ENCODE measurements at regions not wholly inside any gene's neighbourhood (a gene's known extent, or its start where the extent isn't known, plus 50 kb on each side); places are given as distances from the start of the nearest gene placed in this dataset.

- DNase-seq: no peak
Measured at GRCh38 chr4:8709729-8710360, 117.3 kb downstream of the CPZ start.

GRCh38 chr4:8709050-8709728 is 116.6 kb downstream of the CPZ start:
- peak; percentile 1 for DNase-seq

GRCh38 chr4:8708401-8709021 is 115.9 kb downstream of the CPZ start:
- DNase-seq: no peak

DNA sequence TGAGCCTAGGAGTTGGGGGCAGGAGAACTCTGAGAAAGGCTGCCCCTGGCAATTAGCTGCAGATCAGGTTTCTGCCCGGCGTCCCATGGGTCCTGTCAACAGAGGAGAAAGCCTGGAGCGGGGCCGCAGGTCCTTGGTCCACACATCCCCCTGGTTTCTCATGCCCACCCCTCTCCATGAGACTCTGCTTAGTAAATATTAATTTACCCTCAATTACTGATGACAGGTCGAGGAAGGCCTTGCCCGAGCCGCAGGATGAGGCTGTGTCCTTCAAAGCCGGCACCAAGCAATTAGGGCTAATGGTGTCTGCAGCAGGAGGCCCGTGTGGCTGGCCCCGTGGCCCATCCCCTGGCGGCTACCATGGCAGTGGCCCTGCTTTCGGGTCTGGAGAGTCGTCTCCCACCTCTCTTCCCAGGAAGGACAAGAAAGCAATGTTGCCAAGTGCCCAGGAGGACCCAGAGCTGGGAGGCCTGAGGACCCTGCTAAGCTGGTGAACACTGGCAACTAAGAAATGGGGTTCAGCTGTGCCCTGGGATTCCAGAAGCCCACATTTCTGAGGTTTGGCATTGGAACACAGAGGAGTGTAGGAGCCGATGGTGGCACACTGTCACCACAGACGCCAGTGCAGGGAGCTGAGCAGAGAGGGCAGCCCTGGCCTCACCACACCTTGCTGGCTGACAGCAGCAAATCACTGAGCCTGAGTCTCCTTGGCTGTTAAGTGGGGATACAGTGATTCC is 114.6 kb downstream of the CPZ start:
- DNase-seq: no peak

- no peak for DNase-seq
Measured at GRCh38 chr4:8706216-8707044, 113.9 kb downstream of the CPZ start.

DNA sequence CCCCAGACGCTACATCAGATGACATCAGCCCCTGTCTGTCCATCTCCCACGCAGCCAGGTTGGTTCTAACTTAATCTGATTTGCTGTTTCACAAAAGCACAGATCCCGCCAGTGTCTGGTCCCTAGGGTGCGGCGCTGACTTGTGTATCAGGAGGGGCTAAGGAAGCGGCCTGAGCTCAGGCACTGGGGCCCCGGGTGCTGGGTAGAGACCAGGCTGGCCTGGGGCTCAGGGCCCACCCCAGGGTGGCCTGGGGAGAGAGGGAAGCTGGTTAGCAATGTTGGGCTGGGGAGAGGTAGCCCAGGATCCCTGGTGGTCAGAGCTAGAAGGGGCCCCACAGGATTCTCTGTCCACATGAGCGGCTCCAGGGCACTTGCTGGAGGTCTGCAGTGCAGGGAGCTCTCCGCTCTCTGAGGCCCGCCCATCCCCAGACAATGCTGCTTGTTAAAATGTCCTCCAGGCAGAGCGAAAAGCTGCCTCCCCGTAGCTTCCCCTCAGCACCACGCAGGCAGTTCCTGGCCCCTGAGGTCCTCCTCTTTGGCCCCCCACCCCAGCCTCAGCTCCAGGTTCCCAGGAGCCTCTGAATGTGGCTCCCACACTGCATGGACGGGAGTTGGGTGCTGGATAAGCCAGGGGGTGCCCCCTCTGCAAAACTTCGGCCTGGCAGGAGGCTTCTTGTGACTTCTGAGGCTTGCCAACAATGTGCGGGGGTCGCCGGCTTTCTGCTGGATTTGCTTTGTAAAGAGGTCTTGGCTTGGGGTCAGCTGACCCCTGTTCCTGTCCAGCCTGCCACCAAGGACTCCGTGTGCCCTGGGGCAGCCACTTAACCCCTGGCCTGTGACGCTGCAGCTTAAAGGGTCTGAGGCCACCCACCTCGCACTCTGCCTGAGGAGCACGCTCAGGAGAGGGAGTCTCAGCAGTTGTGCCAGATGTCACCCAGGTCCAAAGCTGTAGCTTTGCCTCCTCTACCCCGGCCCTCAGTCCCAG is 112.9 kb downstream of the CPZ start:
- no peak for DNase-seq

DNA sequence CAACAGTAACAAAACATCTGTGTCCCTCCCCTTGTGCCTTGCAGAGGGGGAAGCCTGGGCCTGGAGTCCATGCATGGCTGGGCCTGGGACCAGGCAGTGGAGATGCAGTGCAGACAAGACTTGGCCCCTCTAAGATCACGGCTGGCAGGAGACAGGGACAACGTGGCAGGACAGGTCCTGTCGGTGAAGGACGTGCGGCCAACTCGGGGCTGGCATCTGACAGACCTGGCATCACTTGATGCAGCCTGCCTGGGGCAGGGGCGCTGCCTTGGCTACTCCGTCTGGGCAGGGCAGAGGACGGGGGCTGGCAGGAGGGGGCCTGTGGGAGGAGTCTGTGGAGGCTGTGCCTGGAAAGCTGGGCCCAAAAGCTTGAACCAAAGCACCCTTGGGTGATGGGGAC is 112.1 kb downstream of the CPZ start:
- DNase-seq: no peak

DNA sequence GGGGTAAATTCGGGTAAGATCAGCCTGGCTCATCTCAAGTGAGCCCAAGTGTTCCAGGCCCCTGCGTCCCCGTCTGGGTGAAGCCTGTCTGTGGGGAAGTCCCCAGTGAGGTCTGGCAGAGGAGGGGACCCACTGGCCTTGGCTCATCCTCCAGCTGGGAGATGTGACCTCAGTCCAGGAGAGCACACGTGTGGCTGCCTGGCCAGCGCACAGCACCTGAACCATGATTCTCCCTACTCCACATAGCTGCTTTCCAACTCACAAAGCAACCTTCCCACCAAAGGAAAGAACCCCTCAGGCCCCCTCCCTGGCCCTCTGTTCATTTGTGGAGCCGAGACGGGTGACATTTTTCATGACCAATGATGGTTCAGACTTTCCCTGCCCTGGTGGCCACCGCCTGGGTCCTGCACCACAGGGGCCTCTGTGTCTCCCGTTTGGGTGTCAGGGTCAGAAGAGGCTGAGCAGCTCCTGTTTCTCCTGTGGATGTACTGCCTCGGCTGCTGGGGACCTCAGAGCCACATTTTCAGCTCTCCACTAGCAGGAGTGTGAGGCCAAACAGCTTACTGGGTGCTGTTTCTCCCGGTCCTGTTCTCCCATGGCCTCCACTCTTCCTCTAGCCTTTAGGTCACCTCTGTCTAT is 111.4 kb downstream of the CPZ start:
- no peak for DNase-seq

DNA sequence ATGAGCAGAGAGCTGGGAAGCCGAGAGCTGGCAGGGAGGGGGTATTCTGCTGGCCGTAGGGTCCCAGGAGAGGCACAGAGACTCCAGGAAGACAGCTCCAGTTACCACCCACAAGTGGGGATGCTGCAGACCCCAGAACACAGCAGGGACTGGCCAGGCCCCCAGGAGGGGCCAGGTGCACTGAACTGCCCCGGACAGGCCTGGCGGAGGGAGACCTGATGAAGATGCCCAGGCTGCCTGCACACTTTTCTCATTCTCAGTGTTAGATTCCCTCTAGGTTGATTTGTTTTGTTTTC is 110.8 kb downstream of the CPZ start:
- no peak for DNase-seq

DNA sequence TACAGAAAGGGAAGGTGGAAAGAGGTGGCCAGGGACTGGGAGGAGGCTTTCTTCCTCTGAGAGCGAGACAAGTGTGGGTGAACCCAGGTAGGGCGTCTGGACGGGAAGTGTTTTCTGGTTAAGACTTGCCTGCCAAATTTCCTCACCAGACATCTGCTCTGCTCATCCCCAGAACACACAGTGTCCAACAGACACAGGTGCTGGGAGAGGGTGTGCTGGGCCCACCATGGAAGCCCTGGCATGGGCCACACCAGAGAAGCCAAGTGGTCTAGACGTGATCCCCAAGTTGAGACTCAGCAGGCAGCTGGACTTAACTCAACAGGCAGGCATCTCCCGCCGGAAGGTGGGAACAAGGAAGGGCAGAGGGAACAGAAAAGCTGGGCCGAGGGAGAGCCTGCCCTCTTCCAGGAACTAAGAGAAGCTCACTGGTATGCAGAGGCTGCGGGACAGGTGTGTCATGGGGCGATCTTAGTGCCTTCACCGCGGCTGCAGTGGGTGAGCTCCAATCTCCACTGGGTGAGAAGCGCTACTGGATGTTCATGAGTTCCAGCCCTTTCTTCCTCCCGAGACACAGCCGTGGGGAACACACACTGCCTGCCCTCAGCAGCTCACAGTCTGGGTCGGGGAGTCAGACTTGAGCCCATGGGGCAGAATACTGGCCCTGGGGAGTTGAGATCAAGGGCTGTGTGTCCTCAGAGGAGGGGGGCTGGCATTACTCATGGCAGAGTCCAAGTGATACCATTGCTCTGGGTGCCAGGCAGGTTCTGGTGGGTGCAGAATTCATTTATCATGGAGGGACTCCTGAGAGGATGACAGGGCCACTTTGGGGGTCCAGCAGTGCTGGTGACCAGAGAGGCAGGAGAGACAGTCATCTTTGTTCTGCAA is 110.2 kb downstream of the CPZ start:
- DNase-seq: no peak

- no peak for DNase-seq
Measured at GRCh38 chr4:8702020-8702495, 109.5 kb downstream of the CPZ start.

- DNase-seq: no peak
Measured at GRCh38 chr4:8701126-8702019, 108.8 kb downstream of the CPZ start.

- DNase-seq: no peak
Measured at GRCh38 chr4:8700531-8700930, 108.0 kb downstream of the CPZ start.

DNA sequence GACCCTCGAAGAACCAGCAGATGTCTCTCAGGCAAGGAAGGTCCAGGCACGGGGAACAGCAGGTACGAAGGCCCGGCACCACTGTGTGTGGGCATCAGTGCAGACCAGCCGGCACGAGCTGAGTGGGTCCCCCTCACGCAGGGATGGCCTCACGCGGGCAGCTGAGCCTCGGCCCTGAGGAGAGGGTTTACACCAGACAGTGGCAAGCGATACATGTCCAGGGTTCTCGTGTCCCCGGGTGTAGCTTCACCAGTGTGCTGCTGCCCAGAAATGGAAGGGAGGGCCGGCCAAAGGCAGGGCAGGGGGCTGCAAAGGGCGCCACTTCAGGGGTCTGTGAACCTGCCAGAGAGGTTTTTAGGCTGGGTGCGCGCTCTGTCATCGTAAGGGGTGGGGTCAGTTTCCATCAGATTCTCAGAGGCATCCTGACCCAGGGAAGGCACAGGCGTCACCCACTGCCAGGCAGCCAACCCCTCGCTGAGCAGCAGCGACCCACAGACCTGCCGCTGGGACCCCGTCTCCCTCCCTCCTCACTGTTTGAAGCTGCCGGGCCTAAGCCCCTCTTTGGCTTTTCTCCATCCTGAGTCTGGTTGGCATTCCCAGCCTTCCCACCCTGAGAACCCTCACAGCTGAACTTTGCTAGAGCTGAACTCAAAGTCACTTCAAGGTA is 107.0 kb downstream of the CPZ start:
- DNase-seq: no peak

GRCh38 chr4:8699063-8699385 is 106.5 kb downstream of the CPZ start:
- no peak for DNase-seq

- DNase-seq: no peak
Measured at GRCh38 chr4:8698341-8699062, 105.9 kb downstream of the CPZ start.

GRCh38 chr4:8697826-8698225 is 105.3 kb downstream of the CPZ start:
- no peak for DNase-seq
